T-helper 2 cell treated with Interferon-gamma antibody and Interleukin-4, amounts not matched to agents 100 ng/mL and 5 ng/mL, for 36 hours (primary cell): ENCODE measurements at regions not wholly inside any gene's neighbourhood (a gene's known extent, or its start where the extent isn't known, plus 50 kb on each side); places are given as distances from the start of the nearest gene placed in this dataset.

Source experiments
- intact Hi-C: fragments of 100-400 bp; cut with micrococcal nuclease; formaldehyde crosslinking; loops from one replicate; pipeline ENCODE4 v1.15.1; 2023

GRCh38 chr11:127383026-127383425, 382.5 kb upstream of the KIRREL3 start:
- intact Hi-C loops, result no loop called here

DNA sequence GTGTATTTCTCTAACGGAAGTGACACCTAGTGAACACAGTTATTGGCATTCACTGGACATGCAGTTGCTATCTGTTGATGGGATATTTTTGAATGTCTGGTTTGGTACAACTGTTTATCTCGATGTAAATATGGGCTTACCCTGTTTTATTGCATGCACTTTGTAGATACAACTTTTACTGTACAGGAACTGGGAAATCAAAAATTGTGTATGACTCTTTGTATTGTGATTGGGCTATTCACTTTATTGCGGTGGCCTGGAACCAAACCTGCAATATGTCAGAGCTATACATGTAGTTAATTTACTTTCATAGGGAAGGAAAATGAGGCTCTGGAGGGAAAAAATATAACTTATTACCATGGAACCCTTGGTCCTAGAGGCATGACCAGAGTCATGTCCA, 380.7 kb upstream of the KIRREL3 start:
- intact Hi-C loops, result no loop called here

- intact Hi-C loops, result no loop called here
These were observed 379.1 kb upstream of the KIRREL3 start for GRCh38 chr11:127379686-127380085.

- intact Hi-C loops, result no loop called here
These were observed 375.7 kb upstream of the KIRREL3 start for GRCh38 chr11:127376301-127376700.

DNA sequence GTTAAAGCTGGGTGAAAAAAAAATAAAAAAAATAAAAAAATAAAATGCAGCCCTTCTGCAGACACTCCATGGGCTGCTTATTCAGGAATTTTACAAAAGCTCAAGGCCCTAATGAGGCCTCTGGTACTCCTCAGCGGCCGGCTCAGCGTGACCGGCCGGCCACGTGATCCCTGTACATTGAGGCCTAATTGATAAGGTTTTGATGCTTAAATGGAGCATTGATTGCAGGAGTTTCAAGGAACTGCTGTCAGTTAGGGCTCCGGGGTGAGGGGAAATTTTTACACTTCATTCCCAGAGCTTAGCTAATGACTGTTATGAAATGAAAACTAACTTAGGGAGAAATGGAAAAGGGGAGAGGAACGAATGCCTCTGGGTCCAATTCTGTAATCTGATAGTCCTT, 368.8 kb upstream of the KIRREL3 start:
- intact Hi-C loops, result no loop called here

DNA sequence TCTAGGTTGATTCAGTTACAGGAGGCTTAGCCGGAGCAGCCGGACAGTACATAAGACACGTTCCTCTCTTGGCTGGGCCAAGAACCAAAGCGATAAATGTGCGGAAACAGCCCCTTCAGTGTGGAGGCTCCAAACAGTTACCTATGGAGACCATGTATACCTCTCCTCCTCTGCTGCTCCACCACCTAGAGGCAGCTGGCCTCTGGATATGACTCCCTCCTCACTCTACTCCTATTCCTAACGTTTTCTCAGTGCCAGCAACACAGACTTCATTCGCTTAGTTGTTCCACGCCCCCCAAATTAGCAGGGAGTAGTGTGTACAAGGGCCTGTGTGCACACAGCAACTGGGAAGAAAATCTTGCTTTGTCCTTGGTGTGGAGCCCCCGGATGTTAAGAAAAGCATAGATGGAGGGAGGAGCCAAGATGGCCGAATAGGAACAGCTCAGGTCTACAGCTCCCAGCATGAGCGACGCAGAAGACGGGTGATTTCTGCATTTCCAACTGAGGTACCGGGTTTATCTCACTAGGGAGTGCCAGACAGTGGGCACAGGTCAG, 362.3 kb upstream of the KIRREL3 start:
- intact Hi-C loops, result no loop called here

GRCh38 chr11:127358160-127358559, 357.6 kb upstream of the KIRREL3 start:
- intact Hi-C loops, result no loop called here

- intact Hi-C loops, result no loop called here
These were observed 349.9 kb upstream of the KIRREL3 start for GRCh38 chr11:127350476-127350875.

GRCh38 chr11:127345819-127346459, 345.4 kb upstream of the KIRREL3 start:
- intact Hi-C loops, result no loop called here

DNA sequence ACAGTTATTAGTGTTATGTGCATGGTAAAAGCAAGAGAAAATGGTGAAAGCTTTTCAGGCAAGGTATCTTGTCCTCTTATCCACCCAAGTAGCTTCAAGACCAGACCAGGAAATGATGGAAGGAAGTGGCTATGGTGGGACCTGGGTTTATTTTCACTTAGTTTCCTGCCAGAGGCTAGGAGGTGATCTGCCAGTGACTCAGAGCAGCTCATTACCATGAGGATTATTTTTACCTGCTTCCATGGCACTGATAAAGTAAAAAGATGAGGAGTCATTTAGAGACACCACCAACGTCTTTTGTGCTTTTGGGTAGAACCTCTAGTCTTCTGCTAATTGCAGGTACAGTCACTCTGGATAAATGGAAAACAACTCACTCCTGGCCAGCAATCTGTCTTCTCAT, 339.9 kb upstream of the KIRREL3 start:
- intact Hi-C loops, result no loop called here

DNA sequence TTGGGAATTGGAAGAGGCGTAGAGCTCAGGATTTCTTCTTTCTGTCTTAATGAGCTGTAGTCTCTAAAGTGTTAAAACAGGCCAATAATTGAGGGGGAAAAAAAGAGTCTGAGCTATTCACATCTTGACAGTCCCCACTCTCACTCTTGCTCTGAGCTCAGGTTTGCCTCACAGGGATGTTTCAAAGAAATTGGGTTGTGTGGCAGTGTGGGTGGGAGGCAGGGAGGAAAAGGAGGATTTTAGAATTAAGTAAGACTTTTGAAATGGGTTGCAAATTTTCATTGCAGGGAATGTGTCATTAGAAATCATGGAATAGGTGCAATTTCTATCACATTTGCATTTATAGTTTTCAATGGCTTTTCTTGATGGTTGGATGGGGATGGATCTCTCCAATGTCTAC, 338.8 kb upstream of the KIRREL3 start:
- intact Hi-C loops, result no loop called here

- intact Hi-C loops, result no loop called here
These were observed 338.1 kb upstream of the KIRREL3 start for GRCh38 chr11:127338380-127339259.

GRCh38 chr11:127334466-127334865, 333.9 kb upstream of the KIRREL3 start:
- intact Hi-C loops, result no loop called here

- intact Hi-C loops, result no loop called here
These were observed 332.3 kb upstream of the KIRREL3 start for GRCh38 chr11:127332896-127333295.

GRCh38 chr11:127330044-127330443, 329.5 kb upstream of the KIRREL3 start:
- intact Hi-C loops, result no loop called here

DNA sequence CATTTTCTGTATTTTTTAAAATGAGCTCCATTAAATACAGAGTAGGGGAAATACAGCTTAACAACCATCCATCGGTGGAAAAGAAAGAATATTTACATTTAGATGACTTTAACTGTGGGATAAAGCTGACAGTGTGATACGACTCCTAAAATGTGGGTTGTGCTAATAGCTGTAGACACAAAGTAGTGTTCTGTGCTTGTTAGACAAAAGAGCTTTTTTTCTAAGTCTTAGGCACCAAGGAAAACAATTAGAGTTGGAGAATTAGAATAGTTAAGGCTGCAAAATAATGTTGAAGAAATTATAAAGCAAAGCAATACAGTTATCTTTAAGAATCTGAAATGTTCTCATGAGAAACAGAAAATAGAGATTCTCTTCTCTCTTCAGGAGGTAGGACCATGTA, 307.7 kb upstream of the KIRREL3 start:
- intact Hi-C loops, result no loop called here

GRCh38 chr11:127307700-127308099, 307.1 kb upstream of the KIRREL3 start:
- intact Hi-C loops, result no loop called here

DNA sequence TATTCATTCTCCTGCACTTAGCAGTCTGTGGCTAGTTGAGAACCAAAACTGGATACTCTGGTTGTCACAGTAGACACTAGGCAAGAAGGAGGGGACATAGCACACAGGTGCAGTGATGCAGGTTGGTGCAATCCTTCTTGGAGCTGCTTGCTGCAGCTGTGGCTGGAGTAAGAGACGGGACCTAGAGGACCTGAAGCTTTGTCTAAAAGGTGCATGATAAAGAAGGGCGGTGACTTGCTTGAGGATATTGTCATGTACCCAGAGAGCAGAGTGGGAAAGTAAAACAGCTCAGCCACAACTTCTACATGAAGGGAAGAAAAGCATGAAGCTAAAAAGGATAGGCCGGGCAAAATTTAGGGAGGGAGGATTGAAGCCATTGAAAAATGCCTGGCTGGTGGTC, 304.1 kb upstream of the KIRREL3 start:
- intact Hi-C loops, result no loop called here

GRCh38 chr11:127288926-127289325, 288.4 kb upstream of the KIRREL3 start:
- intact Hi-C loops, result no loop called here

- intact Hi-C loops, result no loop called here
These were observed 281.0 kb upstream of the KIRREL3 start for GRCh38 chr11:127281534-127281933.

DNA sequence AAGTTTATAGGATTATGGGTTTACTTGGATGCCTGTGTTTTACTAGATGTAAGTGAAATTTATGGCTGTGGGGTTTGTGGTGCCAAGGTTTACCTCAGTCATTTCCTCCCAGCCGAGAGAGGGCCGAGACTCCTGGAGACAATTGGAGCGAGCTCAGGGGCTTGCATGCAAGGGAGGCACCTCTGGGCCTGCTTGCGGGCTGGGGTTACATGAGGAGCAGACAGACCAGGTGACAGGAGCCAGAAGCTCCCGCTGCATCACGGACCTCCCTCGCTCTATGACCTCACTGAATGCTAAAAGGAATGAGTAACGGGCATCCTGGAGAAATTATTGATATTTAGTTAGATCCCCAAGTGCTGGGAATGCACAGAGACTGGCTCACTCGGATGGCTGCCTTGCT, 275.2 kb upstream of the KIRREL3 start:
- intact Hi-C loops, result no loop called here

DNA sequence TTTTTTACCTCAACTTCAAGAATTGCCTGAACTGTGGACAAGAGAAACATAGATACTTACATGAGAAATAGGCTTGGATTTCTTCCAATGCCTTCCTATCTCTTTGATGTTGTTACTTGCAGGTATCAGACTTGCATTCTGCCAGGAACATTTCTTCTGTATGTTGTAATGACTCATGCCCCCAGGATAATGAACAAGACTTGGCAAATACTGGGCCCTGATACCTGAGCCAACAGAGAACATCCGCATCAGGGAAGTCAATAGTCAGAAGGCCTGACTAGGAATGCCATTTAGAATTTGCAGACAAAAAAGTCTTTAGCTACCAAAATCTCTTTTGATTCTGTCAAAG, 273.7 kb upstream of the KIRREL3 start:
- intact Hi-C loops, result no loop called here
